Liver (tissue), 8 donors: ENCODE measurements at regions not wholly inside any gene's neighbourhood (a gene's known extent, or its start where the extent isn't known, plus 50 kb on each side); places are given as distances from the start of the nearest gene placed in this dataset.

ENCODE experiments used
- DNase-seq: peaks from one replicate; pipeline ENCODE4 v3.0.0-alpha.2; 2017; ENCODE audit warnings: low spot score
- H3K27ac ChIP-seq, 2 donors: one replicate each; pipeline ENCODE4 v1.7.0; 2013; ENCODE audit warnings: inconsistent platforms in 2 of 2, low read length in 2 of 2, control low read depth in 1 of 2, low read depth in 1 of 2, mild to moderate bottlenecking in 1 of 2
- H3K27me3 ChIP-seq, 4 donors: one replicate each; pipeline versions ENCODE4 v1.6.1 to v1.7.0; 2013; ENCODE audit warnings: low read length in 3 of 4, inconsistent platforms in 1 of 4, mild to moderate bottlenecking in 1 of 4, moderate library complexity in 1 of 4; ENCODE audit not compliant: control insufficient read depth in 4 of 4, insufficient read depth in 4 of 4
- H3K36me3 ChIP-seq, 4 donors: one replicate each; pipeline versions ENCODE4 v1.6.1 to v1.7.0; 2013; ENCODE audit warnings: low read length in 3 of 4, mild to moderate bottlenecking in 3 of 4, low read depth in 1 of 4, moderate library complexity in 1 of 4; ENCODE audit not compliant: control insufficient read depth in 4 of 4, insufficient read depth in 3 of 4
- H3K4me1 ChIP-seq, 4 donors: one replicate each; pipeline versions ENCODE4 v1.6.1 to v1.7.0; 2013; ENCODE audit warnings: low read length in 3 of 4, mild to moderate bottlenecking in 3 of 4, moderate library complexity in 1 of 4; ENCODE audit not compliant: control insufficient read depth in 4 of 4, insufficient read depth in 4 of 4
- H3K4me3 ChIP-seq, 3 donors: one replicate each; pipeline versions ENCODE4 v1.6.1 to v1.7.0; 2013; ENCODE audit warnings: low read length in 3 of 3, control low read depth in 1 of 3, low read depth in 1 of 3, mild to moderate bottlenecking in 1 of 3
- H3K9ac ChIP-seq, 2 donors: one replicate each; pipeline ENCODE4 v1.7.0; 2013; ENCODE audit warnings: low read length in 2 of 2, mild to moderate bottlenecking in 2 of 2, moderate library complexity in 2 of 2, control low read depth in 1 of 2, low read depth in 1 of 2
- H3K9me3 ChIP-seq, 4 donors: one replicate each; pipeline versions ENCODE4 v1.6.1 to v1.7.0; 2013; ENCODE audit warnings: low read length in 3 of 4; ENCODE audit not compliant: control insufficient read depth in 4 of 4
- ATF3 ChIP-seq: IDR thresholded peaks from 2 replicates; pipeline ENCODE4 v1.6.1; 2016; ENCODE audit warnings: antibody characterized with exemption
- CTCF ChIP-seq: fragments of 150-350 bp; IDR thresholded peaks from 2 replicates; pipeline ENCODE4 v1.5.1; 2017; ENCODE audit warnings: improper control_type of control experiment, low read depth, low read length; ENCODE audit not compliant: missing input control
- EGR1 ChIP-seq, 2 donors: IDR thresholded peaks; 2 replicates each; pipeline ENCODE4 v1.6.1; 2016 to 2018; ENCODE audit warnings: antibody characterized with exemption in 2 of 2, low read depth in 2 of 2
- FOXA1 ChIP-seq: IDR thresholded peaks from 2 replicates; pipeline ENCODE4 v1.6.1; 2016; ENCODE audit warnings: antibody characterized with exemption
- FOXA2 ChIP-seq: IDR thresholded peaks from 2 replicates; pipeline ENCODE4 v1.6.1; 2016; ENCODE audit warnings: antibody characterized with exemption
- GABPA ChIP-seq, 2 donors: IDR thresholded peaks in 1 of 2; conservative IDR thresholded peaks in 1 of 2; 2 replicates each; pipeline ENCODE4 v1.6.1; 2016; ENCODE audit warnings: antibody characterized with exemption in 2 of 2, mild to moderate bottlenecking in 1 of 2, moderate library complexity in 1 of 2
- HNF4A ChIP-seq, 2 donors: conservative IDR thresholded peaks; 2 replicates each; pipeline ENCODE4 v1.6.1; 2016; ENCODE audit warnings: antibody characterized with exemption in 2 of 2, mild to moderate bottlenecking in 2 of 2
- HNF4G ChIP-seq: IDR thresholded peaks from 2 replicates; pipeline ENCODE4 v1.6.1; 2016; ENCODE audit warnings: antibody characterized with exemption
- JUND ChIP-seq, 2 donors: IDR thresholded peaks; 2 replicates each; pipeline ENCODE4 v1.6.1; 2016; ENCODE audit warnings: antibody characterized with exemption in 2 of 2
- MAX ChIP-seq: IDR thresholded peaks from 2 replicates; pipeline ENCODE4 v1.6.1; 2016; ENCODE audit warnings: antibody characterized with exemption
- NR2F2 ChIP-seq: IDR thresholded peaks from 2 replicates; pipeline ENCODE4 v1.6.1; 2016; ENCODE audit warnings: antibody characterized with exemption
- RAD21 ChIP-seq, 2 donors: IDR thresholded peaks; 2 replicates each; pipeline ENCODE4 v1.6.1; 2016; ENCODE audit warnings: antibody characterized with exemption in 2 of 2, mild to moderate bottlenecking in 2 of 2
- REST ChIP-seq: IDR thresholded peaks from 2 replicates; pipeline ENCODE4 v1.6.1; 2016; ENCODE audit warnings: antibody characterized with exemption, mild to moderate bottlenecking
- RXRA ChIP-seq, 2 donors: IDR thresholded peaks; 2 replicates each; pipeline ENCODE4 v1.6.1; 2017 to 2018; ENCODE audit warnings: antibody characterized with exemption in 2 of 2, mild to moderate bottlenecking in 1 of 2
- SP1 ChIP-seq: IDR thresholded peaks from 2 replicates; pipeline ENCODE4 v1.6.1; 2018; ENCODE audit warnings: antibody characterized with exemption, mild to moderate bottlenecking
- TAF1 ChIP-seq: conservative IDR thresholded peaks from 2 replicates; pipeline ENCODE4 v1.6.1; 2016; ENCODE audit warnings: antibody characterized with exemption, mild to moderate bottlenecking
- YY1 ChIP-seq: IDR thresholded peaks from 2 replicates; pipeline ENCODE4 v1.6.1; 2016; ENCODE audit warnings: antibody characterized with exemption, mild to moderate bottlenecking
- ZBTB33 ChIP-seq: IDR thresholded peaks from 2 replicates; pipeline ENCODE4 v1.6.1; 2016; ENCODE audit warnings: antibody characterized with exemption
- WGBS: extraction: QIAGEN DNeasy Blood & Tissue Kit; methylation state at CpG from one replicate; pipeline ENCODE4 v1.1.7; 2013; 5-methylcytosine and 5-hydroxymethylcytosine counted together
- donor health status: healthy.
- donor health status: healthy.
- donor health status: healthy.
- donor health status: healthy.
- donor health status: healthy.

GRCh38 chr3:117263745-117264144, 554.2 kb downstream of the TUSC7 start:
- Histone ChIP-seq H3K9me3 (no peaks in the 10 kb centered on the region), H3K36me3 (no peaks in the 10 kb centered on the region), H3K4me3 (no peak overlapping the region), H3K27me3 (no peaks in the 10 kb centered on the region), H3K4me1 (peaks cover 3 to 7% (median 7%) of the 10 kb centered on the region in 4 donors), H3K9ac (no peak overlapping the region), H3K27ac (no peak overlapping the region)
- WGBS: 88% methylated on average over 1 of the region's 1 CpG
- no peak for DNase-seq
- TF ChIP-seq HNF4A (conservative IDR thresholded peaks at IDR 0.05) (no peak), YY1 (no peak), ZBTB33 (no peak), ATF3 (no peak), FOXA2 (no peak), MAX (no peak), SP1 (no peak), CTCF (no peak), NR2F2 (no peak), FOXA1 (no peak), GABPA (IDR thresholded peaks at IDR 0.05 in 1 of 2, conservative IDR thresholded peaks at IDR 0.05 in 1 of 2) (no peak), HNF4G (no peak), RAD21 (IDR thresholded peaks at IDR 0.05) (no peak), EGR1 (IDR thresholded peaks at IDR 0.05; ENCODE audit: low read depth in 2 of 2) (no peak), RXRA (IDR thresholded peaks at IDR 0.05) (no peak), TAF1 (no peak)

GRCh38 chr3:117264204-117264994, 554.8 kb downstream of the TUSC7 start:
- no peak for DNase-seq
- Histone ChIP-seq H3K4me3 (no peak overlapping the region), H3K9me3 (no peaks in the 10 kb centered on the region), H3K27ac (no peak overlapping the region), H3K4me1 (peaks cover 3 to 7% (median 7%) of the 10 kb centered on the region in 4 donors), H3K9ac (no peak overlapping the region), H3K36me3 (no peaks in the 10 kb centered on the region), H3K27me3 (no peaks in the 10 kb centered on the region)
- 84% methylated on average over 2 of the region's 2 CpGs for WGBS
- no peak for TF ChIP-seq MAX
- TF ChIP-seq JUND (IDR thresholded peaks at IDR 0.05): no peak
- no peak for TF ChIP-seq GABPA (IDR thresholded peaks at IDR 0.05 in 1 of 2, conservative IDR thresholded peaks at IDR 0.05 in 1 of 2)
- TF ChIP-seq RAD21 (IDR thresholded peaks at IDR 0.05): no peak
- TF ChIP-seq RXRA (IDR thresholded peaks at IDR 0.05): no peak
- no peak for TF ChIP-seq EGR1 (IDR thresholded peaks at IDR 0.05; ENCODE audit: low read depth in 2 of 2)
- no peak for TF ChIP-seq ATF3
- TF ChIP-seq ZBTB33: no peak
- no peak for TF ChIP-seq FOXA2
- TF ChIP-seq SP1: no peak
- no peak for TF ChIP-seq YY1
- no peak for TF ChIP-seq HNF4A (conservative IDR thresholded peaks at IDR 0.05)
- TF ChIP-seq REST: no peak
- TF ChIP-seq NR2F2: no peak
